CD4-positive, alpha-beta memory T cell (primary cell): ENCODE measurements at regions not wholly inside any gene's neighbourhood (a gene's known extent, or its start where the extent isn't known, plus 50 kb on each side); places are given as distances from the start of the nearest gene placed in this dataset.
A peak's percentile ranks its signal among the peaks of the same experiment; 100 is the strongest.
"Not testable (repeated sequence)": the region's sequence is repeated elsewhere in the genome, so short reads cannot be mapped to it uniquely, and the experiment has no call there.

Experiments used
- CTCF ChIA-PET: fragments of 350-600 bp; sonication (Branson Sonifier 250); formaldehyde crosslinking; loops from one replicate; lab custom pipeline; 2021; ENCODE audit warnings: inconsistent platforms; ENCODE audit not compliant: partially characterized antibody; lab: Charles Lee
- POLR2A ChIA-PET: fragments of 350-600 bp; sonication (Branson Sonifier 250); formaldehyde crosslinking; loops from one replicate; lab custom pipeline; 2021; ENCODE audit not compliant: partially characterized antibody; lab: Charles Lee
- DNase-seq, 5 donors: peaks; one replicate each; pipeline versions ENCODE4 v3.0.0 to v3.0.0-alpha.2; 2020 to 2022; ENCODE audit warnings: mixed read lengths in 1 of 5
- H3K27ac ChIP-seq: one replicate; pipeline ENCODE4 v1.7.0; 2013; ENCODE audit warnings: low read depth, low read length
- H3K27me3 ChIP-seq: 2 replicates; pipeline ENCODE4 v1.7.0; 2013; ENCODE audit warnings: mild to moderate bottlenecking, low read length, moderate library complexity; ENCODE audit not compliant: insufficient read depth
- H3K36me3 ChIP-seq: 2 replicates; pipeline ENCODE4 v1.7.0; 2013; ENCODE audit warnings: mild to moderate bottlenecking, low read length, moderate library complexity; ENCODE audit not compliant: insufficient read depth
- H3K4me1 ChIP-seq: 2 replicates; pipeline ENCODE4 v1.7.0; 2013; ENCODE audit warnings: mild to moderate bottlenecking, low read length, moderate library complexity; ENCODE audit not compliant: insufficient read depth
- H3K4me3 ChIP-seq, 2 donors: one replicate each; pipeline ENCODE4 v1.7.0; 2013; ENCODE audit warnings: low read length in 2 of 2, mild to moderate bottlenecking in 1 of 2
- H3K9me3 ChIP-seq, 2 donors: one replicate each; pipeline ENCODE4 v1.7.0; 2013; ENCODE audit warnings: low read length in 2 of 2, control low read depth in 1 of 2; ENCODE audit not compliant: control insufficient read depth in 1 of 2
- H3K27ac Mint-ChIP-seq, 7 donors: one replicate each; pipeline ENCODE4 v1.8.0; 2020 to 2021; ENCODE audit warnings: mixed read lengths in 7 of 7, mild to moderate bottlenecking in 6 of 7, inconsistent platforms in 3 of 7, moderate library complexity in 3 of 7
- H3K27me3 Mint-ChIP-seq, 2 donors: one replicate each; pipeline ENCODE4 v1.8.0; 2020 to 2021; ENCODE audit warnings: mixed read lengths in 2 of 2
- H3K36me3 Mint-ChIP-seq, 2 donors: one replicate each; pipeline ENCODE4 v1.8.0; 2020 to 2021; ENCODE audit warnings: mixed read lengths in 2 of 2, inconsistent platforms in 1 of 2, mild to moderate bottlenecking in 1 of 2
- H3K4me1 Mint-ChIP-seq, 4 donors: one replicate each; pipeline ENCODE4 v1.8.0; 2020 to 2021; ENCODE audit warnings: mixed read lengths in 4 of 4, mild to moderate bottlenecking in 1 of 4
- H3K4me3 Mint-ChIP-seq, 8 donors: one replicate each; pipeline ENCODE4 v1.8.0; 2020 to 2021; ENCODE audit warnings: mixed read lengths in 8 of 8, mild to moderate bottlenecking in 7 of 8, moderate library complexity in 6 of 8, inconsistent platforms in 3 of 8
- H3K9me3 Mint-ChIP-seq, 8 donors: one replicate each; pipeline ENCODE4 v1.8.0; 2020 to 2021; ENCODE audit warnings: mixed read lengths in 8 of 8, mild to moderate bottlenecking in 5 of 8, inconsistent platforms in 3 of 8, moderate library complexity in 1 of 8
- intact Hi-C: fragments of 100-400 bp; cut with micrococcal nuclease; formaldehyde crosslinking; loops from one replicate; pipeline ENCODE4 v1.15.1; 2023

DNA sequence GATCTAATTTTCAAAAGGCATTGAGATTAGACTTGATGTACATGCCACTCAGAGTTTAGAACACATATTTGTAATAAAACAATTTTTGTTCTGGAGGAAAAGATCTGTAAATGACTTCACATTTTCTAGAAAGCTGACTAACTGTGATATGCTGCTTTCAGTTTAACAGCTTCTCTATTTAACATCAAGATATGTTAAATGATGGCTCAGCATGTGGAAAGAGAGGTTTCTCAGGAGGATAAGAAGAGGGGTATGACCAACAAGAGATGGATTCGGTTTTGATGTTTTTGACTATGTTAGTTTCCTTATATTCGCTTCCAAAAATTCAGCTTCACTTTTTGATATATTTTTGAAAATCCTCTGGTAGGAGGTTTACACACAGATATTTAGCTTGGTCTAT is 698.7 kb downstream of the GLUD2 start:
- CTCF ChIA-PET = no interaction called here

DNA sequence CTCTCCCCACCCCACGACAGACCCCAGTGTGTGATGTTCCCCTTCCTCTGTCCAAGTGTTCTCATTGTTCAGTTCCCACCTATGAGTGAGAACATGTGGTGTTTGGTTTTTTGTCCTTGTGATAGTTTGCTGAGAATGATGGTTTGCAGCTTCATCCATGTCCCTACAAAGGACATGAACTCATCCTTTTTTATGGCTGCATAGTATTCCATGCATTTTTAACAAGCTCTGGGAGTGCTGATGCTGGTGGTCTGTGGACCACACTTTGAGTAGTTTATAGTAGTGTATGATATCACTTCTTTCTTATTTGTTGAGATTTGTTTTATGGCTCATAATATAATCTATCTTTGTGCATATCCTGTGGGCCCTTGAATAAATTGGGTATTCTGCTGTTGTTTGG is 706.2 kb downstream of the GLUD2 start:
- DNase-seq, H3K4me1 ChIP-seq, CTCF ChIA-PET, H3K27ac ChIP-seq, H3K36me3 ChIP-seq, H3K27me3 Mint-ChIP-seq, H3K4me3 ChIP-seq, H3K9me3 Mint-ChIP-seq, H3K9me3 ChIP-seq, H3K4me1 Mint-ChIP-seq, H3K27me3 ChIP-seq, POLR2A ChIA-PET, H3K36me3 Mint-ChIP-seq, intact Hi-C loops, H3K4me3 Mint-ChIP-seq, H3K27ac Mint-ChIP-seq: not testable (repeated sequence)

More for the DNA sequence above, 698.7 kb downstream of the GLUD2 start:
- DNase-seq = no peak
- H3K27me3 ChIP-seq = no peaks in the 10 kb centered on the region
- no peaks in the 10 kb centered on the region for H3K27me3 Mint-ChIP-seq
- no peaks in the 10 kb centered on the region for H3K36me3 ChIP-seq
- H3K9me3 Mint-ChIP-seq = peaks cover 0 to 4% (median 0%) of the 10 kb centered on the region in 8 donors
- no peak overlapping the region for H3K4me3 Mint-ChIP-seq
- H3K4me3 ChIP-seq = no peak overlapping the region
- no peak overlapping the region for H3K27ac Mint-ChIP-seq
- POLR2A ChIA-PET = no interaction called here
- no peaks in the 10 kb centered on the region for H3K4me1 ChIP-seq
- intact Hi-C loops = no loop called here
- H3K4me1 Mint-ChIP-seq = no peaks in the 10 kb centered on the region
- H3K9me3 ChIP-seq = no peaks in the 10 kb centered on the region
- no peaks in the 10 kb centered on the region for H3K36me3 Mint-ChIP-seq
- no peak overlapping the region for H3K27ac ChIP-seq

GRCh38 chrX:121754301-121754700 is 706.9 kb downstream of the GLUD2 start:
- Mint-ChIP-seq H3K36me3 (no peaks in the 10 kb centered on the region), H3K27me3 (no peaks in the 10 kb centered on the region), H3K4me1 (no peaks in the 10 kb centered on the region), H3K9me3 (peaks cover 0 to 5% (median 0%) of the 10 kb centered on the region in 8 donors), H3K4me3 (no peak overlapping the region), H3K27ac (no peak overlapping the region)
- no peaks in the 10 kb centered on the region for H3K4me1 ChIP-seq
- H3K9me3 ChIP-seq = no peaks in the 10 kb centered on the region
- no peaks in the 10 kb centered on the region for H3K36me3 ChIP-seq
- intact Hi-C loops = no loop called here
- no peaks in the 10 kb centered on the region for H3K27me3 ChIP-seq
- ChIA-PET POLR2A (no interaction called here), CTCF (no interaction called here)
- DNase-seq = no peak
- no peak overlapping the region for H3K27ac ChIP-seq
- no peak overlapping the region for H3K4me3 ChIP-seq

DNA sequence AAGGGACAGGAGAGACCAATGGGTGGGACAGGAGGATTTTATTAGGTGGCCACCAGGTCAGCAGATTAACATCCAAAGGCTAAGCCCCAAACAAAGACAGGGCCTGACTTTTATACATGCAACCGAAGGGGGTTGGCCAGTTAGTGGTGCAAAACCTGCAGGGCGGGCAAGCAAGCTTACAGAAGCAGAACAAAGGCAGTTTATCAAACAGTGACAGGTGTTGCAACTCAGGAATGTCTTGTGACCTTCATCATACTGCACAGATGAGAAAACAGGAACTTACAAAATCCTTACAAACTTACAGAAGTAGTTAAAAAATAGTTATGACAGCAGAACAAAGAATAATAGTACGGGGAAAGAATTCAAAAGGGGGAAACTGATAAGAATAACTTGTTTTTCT is 708.1 kb downstream of the GLUD2 start:
- POLR2A ChIA-PET = no interaction called here
- H3K27me3 Mint-ChIP-seq = no peaks in the 10 kb centered on the region
- intact Hi-C loops = no loop called here
- H3K36me3 ChIP-seq = no peaks in the 10 kb centered on the region
- peaks cover 0 to 5% (median 0%) of the 10 kb centered on the region in 8 donors for H3K9me3 Mint-ChIP-seq
- H3K27ac Mint-ChIP-seq = no peak overlapping the region
- no peaks in the 10 kb centered on the region for H3K27me3 ChIP-seq
- DNase-seq = no peak
- H3K4me1 ChIP-seq = no peaks in the 10 kb centered on the region
- no peaks in the 10 kb centered on the region for H3K9me3 ChIP-seq
- CTCF ChIA-PET = no interaction called here
- H3K27ac ChIP-seq = no peak overlapping the region
- H3K4me3 ChIP-seq = no peak overlapping the region
- no peak overlapping the region for H3K4me3 Mint-ChIP-seq
- no peaks in the 10 kb centered on the region for H3K4me1 Mint-ChIP-seq
- no peaks in the 10 kb centered on the region for H3K36me3 Mint-ChIP-seq

DNA sequence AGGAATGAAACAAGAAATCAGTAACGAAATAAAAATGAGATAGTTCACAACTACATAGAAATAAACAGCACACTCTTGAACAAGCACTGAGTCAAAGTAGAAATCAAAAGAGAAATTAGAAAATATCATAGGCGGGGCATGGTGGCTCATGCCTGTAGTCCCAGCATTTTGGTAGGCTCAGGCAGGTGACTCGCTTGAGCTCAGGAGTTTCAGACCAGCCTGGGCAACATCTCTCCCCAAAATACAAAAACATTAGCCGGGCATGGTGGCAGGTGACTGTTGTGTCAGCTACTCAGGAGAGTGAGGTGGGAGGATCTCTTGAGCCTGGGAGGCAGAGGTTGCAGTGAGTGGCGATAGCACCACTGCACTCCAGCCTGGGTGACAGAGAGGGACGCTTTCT is 714.4 kb downstream of the GLUD2 start:
- Mint-ChIP-seq H3K4me3 (no peak overlapping the region), H3K36me3 (no peaks in the 10 kb centered on the region), H3K4me1 (no peaks in the 10 kb centered on the region), H3K27me3 (no peaks in the 10 kb centered on the region), H3K9me3 (no peaks in the 10 kb centered on the region), H3K27ac (no peak overlapping the region)
- H3K27ac ChIP-seq = no peak overlapping the region
- H3K9me3 ChIP-seq = no peaks in the 10 kb centered on the region
- intact Hi-C loops = no loop called here
- ChIA-PET CTCF (no interaction called here), POLR2A (no interaction called here)
- H3K4me3 ChIP-seq = no peak overlapping the region
- no peaks in the 10 kb centered on the region for H3K36me3 ChIP-seq
- peak in 1 of 5 donors; percentile 22 for DNase-seq
- no peaks in the 10 kb centered on the region for H3K4me1 ChIP-seq
- no peaks in the 10 kb centered on the region for H3K27me3 ChIP-seq

GRCh38 chrX:121763671-121764070 is 716.3 kb downstream of the GLUD2 start:
- H3K9me3 Mint-ChIP-seq = peaks cover 0 to 2% (median 0%) of the 10 kb centered on the region in 8 donors

DNA sequence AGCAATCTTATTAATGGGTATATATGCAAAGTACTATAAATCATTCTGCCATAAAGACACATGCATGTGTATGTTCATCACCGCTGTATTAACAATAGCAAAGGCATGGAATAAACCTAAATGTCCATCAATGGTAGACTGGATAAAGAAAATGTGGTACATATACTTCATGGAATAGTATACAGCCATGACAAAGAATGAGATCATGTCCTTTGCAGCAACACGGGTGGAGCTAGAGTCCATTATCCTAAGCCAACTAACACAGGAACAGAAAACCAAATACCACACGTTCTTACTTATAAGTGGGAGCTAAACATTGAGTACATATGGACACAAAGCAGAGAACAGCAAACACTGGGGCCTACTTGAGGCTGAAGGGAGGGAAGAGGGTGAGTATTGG is 720.8 kb downstream of the GLUD2 start:
- H3K36me3 ChIP-seq, H3K4me3 Mint-ChIP-seq, H3K4me3 ChIP-seq, H3K9me3 ChIP-seq, H3K36me3 Mint-ChIP-seq, H3K27me3 Mint-ChIP-seq, H3K27ac Mint-ChIP-seq, H3K27me3 ChIP-seq, H3K4me1 Mint-ChIP-seq, CTCF ChIA-PET, DNase-seq, POLR2A ChIA-PET, intact Hi-C loops, H3K27ac ChIP-seq, H3K9me3 Mint-ChIP-seq, H3K4me1 ChIP-seq: not testable (repeated sequence)

More at GRCh38 chrX:121763671-121764070, 716.3 kb downstream of the GLUD2 start:
- Histone ChIP-seq H3K36me3 (no peaks in the 10 kb centered on the region), H3K9me3 (no peaks in the 10 kb centered on the region), H3K27ac (no peak overlapping the region), H3K27me3 (no peaks in the 10 kb centered on the region), H3K4me3 (no peak overlapping the region), H3K4me1 (no peaks in the 10 kb centered on the region)
- H3K4me3 Mint-ChIP-seq = no peak overlapping the region
- H3K27me3 Mint-ChIP-seq = no peaks in the 10 kb centered on the region
- no peaks in the 10 kb centered on the region for H3K4me1 Mint-ChIP-seq
- ChIA-PET POLR2A (no interaction called here), CTCF (no interaction called here)
- intact Hi-C loops = no loop called here
- H3K36me3 Mint-ChIP-seq = no peaks in the 10 kb centered on the region
- DNase-seq = no peak
- H3K27ac Mint-ChIP-seq = no peak overlapping the region

DNA sequence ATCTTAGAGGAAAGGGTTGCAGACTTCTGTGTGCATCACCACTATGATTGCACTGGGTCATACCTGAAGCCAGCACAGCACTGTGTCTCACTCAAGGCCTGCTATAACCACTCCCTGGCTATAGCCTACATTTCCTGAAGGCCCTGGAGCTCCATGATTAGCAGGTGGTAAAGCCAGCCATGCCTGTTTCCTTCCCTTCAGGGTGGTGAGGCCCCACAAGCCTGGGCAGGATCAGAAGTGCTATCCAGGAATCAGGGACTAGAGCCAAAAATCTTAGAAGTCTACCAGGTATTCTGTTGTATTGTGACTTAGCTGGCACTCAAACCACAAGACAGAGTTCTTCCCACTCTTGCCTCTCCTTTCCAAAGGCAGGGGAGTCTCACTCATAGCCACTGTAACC is 734.6 kb downstream of the GLUD2 start:
- Mint-ChIP-seq H3K4me3 (no peak overlapping the region), H3K36me3 (no peaks in the 10 kb centered on the region), H3K27ac (no peak overlapping the region), H3K9me3 (peaks cover 0 to 1% (median 0%) of the 10 kb centered on the region in 8 donors), H3K27me3 (no peaks in the 10 kb centered on the region), H3K4me1 (no peaks in the 10 kb centered on the region)
- CTCF ChIA-PET = no interaction called here
- Histone ChIP-seq H3K36me3 (no peaks in the 10 kb centered on the region), H3K9me3 (no peaks in the 10 kb centered on the region), H3K27me3 (no peaks in the 10 kb centered on the region), H3K27ac (no peak overlapping the region), H3K4me1 (no peaks in the 10 kb centered on the region), H3K4me3 (no peak overlapping the region)
- POLR2A ChIA-PET = no interaction called here
- intact Hi-C loops = no loop called here
- DNase-seq = no peak
